Ovary (tissue), 7 donors: ENCODE measurements at regions not wholly inside any gene's neighbourhood (a gene's known extent, or its start where the extent isn't known, plus 50 kb on each side); places are given as distances from the start of the nearest gene placed in this dataset.

ENCODE experiments used
- DNase-seq, 5 donors: peaks; one replicate each; pipeline ENCODE4 v3.0.0-alpha.2; 2019 to 2020
- H3K27ac ChIP-seq, 2 donors: fragments of 200-600 bp; one replicate each; pipeline versions ENCODE4 v1.5.1 to v1.8.0; 2019 to 2022
- H3K27me3 ChIP-seq: fragments of 200-600 bp; one replicate; pipeline ENCODE4 v1.8.0; 2022
- H3K36me3 ChIP-seq: fragments of 200-600 bp; sonication (generic); one replicate; pipeline ENCODE4 v1.5.1; 2019
- H3K4me1 ChIP-seq: one replicate; pipeline ENCODE4 v1.8.1; 2013; ENCODE audit warnings: mild to moderate bottlenecking, moderate library complexity; ENCODE audit not compliant: insufficient read depth
- H3K4me3 ChIP-seq: fragments of 200-600 bp; sonication (generic); one replicate; pipeline ENCODE4 v1.5.1; 2017
- H3K9me3 ChIP-seq, 2 donors: fragments of 200-600 bp in 1 of 2; sonication (generic) in 1 of 2; one replicate each; pipeline versions ENCODE4 v1.5.1 to v1.8.1; 2013 to 2019; ENCODE audit warnings: mild to moderate bottlenecking in 1 of 2, moderate library complexity in 1 of 2
- CTCF ChIP-seq, 3 donors: fragments of 450-650 bp in 2 of 3; fragments of 200-600 bp in 1 of 3; IDR thresholded peaks; one replicate each; pipeline versions ENCODE4 v1.5.1 to v1.8.0; 2016 to 2022; ENCODE audit warnings: antibody characterized with exemption in 3 of 3, mild to moderate bottlenecking in 1 of 3
- EP300 ChIP-seq: sonication (generic); formaldehyde crosslinking; IDR thresholded peaks from one replicate; pipeline ENCODE4 v1.6.1; 2017; ENCODE audit warnings: antibody characterized with exemption
- POLR2A ChIP-seq: fragments of 450-650 bp; IDR thresholded peaks from one replicate; pipeline ENCODE4 v1.6.1; 2017; ENCODE audit warnings: antibody characterized with exemption, mild to moderate bottlenecking, moderate library complexity
- WGBS, 3 donors: extraction: QIAGEN DNeasy Blood & Tissue Kit in 1 of 3; methylation state at CpG; one replicate each; pipeline versions ENCODE4 v1.1.5 to v1.1.7; 2013 to 2017; 5-methylcytosine and 5-hydroxymethylcytosine counted together
- intact Hi-C, 4 donors: fragments of 100-400 bp; cut with DNase I; formaldehyde crosslinking; loops; one replicate each; pipeline versions ENCODE4 v1.11.0 to v1.15.1; 2022 to 2023
- donor health status: DM: no; HTN: no; CAD: no; lungs with moderate emphysema.
- donor health status: DM: no; HTN: no; CAD: no.
- donor health status: Bipolar disorder and iron deficiency.
- donor health status: DM: no; HTN: no; CAD: no.
- donor health status: DM: yes; HTN: yes; CAD: no.

- 76 to 78% (median 76%) methylated on average over 1 of the region's 1 CpG for WGBS, 3 donors
- Histone ChIP-seq H3K27ac (no peak overlapping the region), H3K36me3 (no peaks in the 10 kb centered on the region), H3K4me3 (no peak overlapping the region), H3K4me1 (no peaks in the 10 kb centered on the region), H3K9me3 (no peaks in the 10 kb centered on the region), H3K27me3 (no peaks in the 10 kb centered on the region)
- intact Hi-C loops, result no loop called here
- TF ChIP-seq POLR2A (no peak), CTCF (IDR thresholded peaks at IDR 0.05) (no peak), EP300 (no peak)
- DNase-seq, result no peak
Measured at GRCh38 chr4:137934911-137935310, 307.2 kb downstream of the SLC7A11 start.

- intact Hi-C loops, result no loop called here
- H3K9me3 ChIP-seq, result no peaks in the 10 kb centered on the region
- DNase-seq, result no peak
- no peak overlapping the region for H3K27ac ChIP-seq
- no peaks in the 10 kb centered on the region for H3K36me3 ChIP-seq
- no peaks in the 10 kb centered on the region for H3K4me1 ChIP-seq
- WGBS, 3 donors, result 41 to 68% (median 60%) methylated on average over 2 of the region's 2 CpGs
- TF ChIP-seq EP300, result no peak
- TF ChIP-seq CTCF (IDR thresholded peaks at IDR 0.05), result no peak
- TF ChIP-seq POLR2A, result no peak
- no peaks in the 10 kb centered on the region for H3K27me3 ChIP-seq
- no peak overlapping the region for H3K4me3 ChIP-seq
Measured at GRCh38 chr4:137934046-137934445, 308.1 kb downstream of the SLC7A11 start.

- WGBS, 3 donors, result 81 to 93% (median 87%) methylated on average over 1 of the region's 1 CpG
- Histone ChIP-seq H3K36me3 (no peaks in the 10 kb centered on the region), H3K27me3 (no peaks in the 10 kb centered on the region), H3K9me3 (no peaks in the 10 kb centered on the region), H3K4me3 (no peak overlapping the region), H3K27ac (no peak overlapping the region), H3K4me1 (no peaks in the 10 kb centered on the region)
- no peak for DNase-seq
- no peak for TF ChIP-seq POLR2A
- TF ChIP-seq CTCF (IDR thresholded peaks at IDR 0.05), result no peak
- TF ChIP-seq EP300, result no peak
- intact Hi-C loops, result no loop called here
Measured at GRCh38 chr4:137927972-137928371, 314.2 kb downstream of the SLC7A11 start.

GRCh38 chr4:137923494-137923893, 318.7 kb downstream of the SLC7A11 start:
- TF ChIP-seq POLR2A, result no peak
- no peak for TF ChIP-seq CTCF (IDR thresholded peaks at IDR 0.05)
- TF ChIP-seq EP300, result no peak
- H3K4me3 ChIP-seq, result no peak overlapping the region
- H3K4me1 ChIP-seq, result no peaks in the 10 kb centered on the region
- no peak overlapping the region for H3K27ac ChIP-seq
- DNase-seq, result no peak
- no peaks in the 10 kb centered on the region for H3K27me3 ChIP-seq
- WGBS, 3 donors, result 85 to 89% (median 87%) methylated on average over 3 of the region's 3 CpGs
- intact Hi-C loops, result no loop called here
- H3K36me3 ChIP-seq, result no peaks in the 10 kb centered on the region
- no peaks in the 10 kb centered on the region for H3K9me3 ChIP-seq

- no peak for DNase-seq
- no peaks in the 10 kb centered on the region for H3K27me3 ChIP-seq
- no peaks in the 10 kb centered on the region for H3K4me1 ChIP-seq
- no peak for TF ChIP-seq EP300
- no peak for TF ChIP-seq POLR2A
- no peak for TF ChIP-seq CTCF (IDR thresholded peaks at IDR 0.05)
- WGBS, 3 donors, result 90 to 98% (median 96%) methylated on average over 3 of the region's 3 CpGs
- intact Hi-C loops, result no loop called here
- H3K9me3 ChIP-seq, result no peaks in the 10 kb centered on the region
- H3K27ac ChIP-seq, result no peak overlapping the region
- H3K4me3 ChIP-seq, result no peak overlapping the region
- no peaks in the 10 kb centered on the region for H3K36me3 ChIP-seq
Measured at GRCh38 chr4:137922721-137923120, 319.4 kb downstream of the SLC7A11 start.
